ENCODE measurements at regions not wholly inside any gene's neighbourhood (a gene's known extent, or its start where the extent isn't known, plus 50 kb on each side); places are given as distances from the start of the nearest gene placed in this dataset.
"Not testable (repeated sequence)": the region's sequence is repeated elsewhere in the genome, so short reads cannot be mapped to it uniquely, and the experiment has no call there.

DNA sequence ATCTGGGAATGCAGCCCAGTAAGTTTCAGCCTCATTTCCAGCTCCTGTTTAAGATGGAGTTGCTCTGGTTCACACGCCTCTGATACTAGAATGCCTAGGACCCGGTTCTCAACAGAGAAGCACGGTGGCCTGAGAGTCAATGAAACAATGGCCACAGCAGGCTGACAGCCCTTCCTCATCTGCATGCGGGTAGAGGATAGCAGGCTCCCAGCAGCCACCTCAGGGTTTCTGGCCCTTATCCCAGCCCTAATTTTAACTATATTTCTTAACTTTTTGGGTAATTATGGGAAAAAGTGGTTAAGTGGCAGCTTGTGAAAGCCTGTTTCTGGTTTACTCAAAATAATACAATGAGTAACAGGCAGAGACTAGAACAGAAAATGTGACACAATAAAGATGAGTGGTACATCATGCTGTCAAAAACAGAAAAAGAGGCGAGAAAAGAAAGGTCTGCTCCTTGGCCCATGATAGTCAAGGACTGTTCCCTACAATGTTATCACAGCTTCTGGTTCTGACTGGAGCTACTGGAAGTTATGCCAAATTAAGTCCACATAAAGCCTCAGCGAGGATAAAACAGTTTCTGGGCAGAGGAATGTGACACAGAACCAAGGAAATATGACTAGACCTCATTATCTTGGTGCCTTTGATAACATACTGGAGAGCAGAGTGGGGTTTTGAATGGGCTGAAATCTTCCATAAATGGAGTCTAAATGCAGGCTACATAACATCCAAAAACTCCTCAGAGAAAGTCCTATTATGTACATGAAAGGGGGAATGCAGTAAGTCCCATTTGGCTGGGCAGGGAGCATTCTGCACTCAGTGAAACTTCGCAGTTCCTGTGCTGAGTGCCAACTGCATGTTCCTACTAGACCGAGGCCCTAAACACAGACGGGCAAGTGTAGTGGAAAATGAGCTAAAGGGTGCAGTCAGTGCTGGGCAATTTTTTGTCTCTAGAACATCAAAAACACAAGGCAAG lies 92.1 kb downstream of the NIBAN1 start:
- H3K27ac Mint-ChIP-seq = peak overlapping the region in 1 of 10 donors; percentile 4
- POLR2A ChIA-PET = no interaction called here
- ATAC-seq = no peak
- H3K9me3 Mint-ChIP-seq = no peaks in the 10 kb centered on the region
- peaks cover 0 to 21% (median 0%) of the 10 kb centered on the region in 5 donors for H3K27me3 Mint-ChIP-seq
- no peak overlapping the region for H3K4me3 Mint-ChIP-seq
- DNase-seq = no peak
- peaks cover 0 to 2% (median 0%) of the 10 kb centered on the region in 4 donors for H3K4me1 Mint-ChIP-seq
- no peaks in the 10 kb centered on the region for H3K36me3 Mint-ChIP-seq

DNA sequence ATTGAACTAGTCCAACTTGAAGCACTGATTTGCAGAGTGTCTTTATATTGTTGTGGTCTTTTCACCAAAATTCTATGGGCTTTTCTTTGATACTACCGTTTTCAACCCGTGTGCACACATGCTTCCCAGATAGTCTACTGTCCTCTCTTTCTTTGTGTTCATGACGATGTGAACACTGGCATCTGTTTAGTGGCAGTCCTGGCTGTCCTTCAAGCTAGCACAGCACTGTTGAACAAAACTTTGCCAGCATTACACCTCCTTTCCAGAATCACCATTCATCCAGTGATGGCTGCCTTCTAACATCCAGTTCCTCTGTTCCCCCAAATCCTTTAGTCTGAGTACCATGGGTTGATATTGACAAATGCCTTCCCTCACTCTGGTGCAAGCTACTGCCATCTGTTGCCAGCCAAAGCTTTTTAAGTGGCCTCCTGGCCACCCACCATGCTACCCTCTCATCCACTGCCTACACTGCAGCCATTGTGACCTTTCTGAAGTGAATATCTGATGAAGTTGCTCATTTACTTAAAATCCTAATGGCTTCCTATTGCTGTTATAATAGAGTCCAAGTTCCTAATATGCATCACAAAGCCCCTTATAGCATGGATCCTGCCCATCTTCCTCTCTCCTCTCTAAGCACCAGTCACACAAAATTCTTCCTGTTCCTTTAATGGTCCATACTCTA lies 94.3 kb downstream of the NIBAN1 start:
- DNase-seq (no peak), ATAC-seq (no peak)
- Mint-ChIP-seq H3K9me3 (no peaks in the 10 kb centered on the region), H3K27ac (peak overlapping the region in 1 of 10 donors; percentile 22), H3K36me3 (no peaks in the 10 kb centered on the region), H3K4me1 (peaks cover 0 to 3% (median under 1%) of the 10 kb centered on the region in 4 donors), H3K27me3 (peaks cover 0 to 8% (median 0%) of the 10 kb centered on the region in 5 donors), H3K4me3 (no peak overlapping the region)
- POLR2A ChIA-PET = interaction anchor here (0.7 kb wide), 1 partner anchor 257 kb away, joined by 3 read pairs; no protein-coding TSS in a partner anchor

DNA sequence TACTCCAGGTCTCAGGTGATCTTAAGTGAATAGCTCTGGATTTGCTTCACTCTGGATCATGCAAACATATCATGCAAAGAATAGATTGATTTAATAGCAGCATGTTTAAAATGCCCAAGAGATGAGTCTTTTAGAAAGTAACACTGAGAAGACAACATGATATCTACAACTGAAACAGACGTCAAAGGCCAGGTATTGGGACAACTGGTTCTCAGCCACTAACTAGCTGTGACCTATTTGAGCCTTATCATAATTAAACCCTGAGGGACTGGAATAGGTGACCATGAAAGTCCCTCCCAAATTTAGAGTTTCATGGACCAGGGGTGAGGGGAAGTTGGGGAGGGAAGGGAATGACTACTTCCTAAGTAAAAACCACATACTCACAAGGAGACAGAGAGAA lies 95.7 kb downstream of the NIBAN1 start:
- ATAC-seq = no peak
- Mint-ChIP-seq H3K4me1 (peaks cover 0 to 3% (median under 1%) of the 10 kb centered on the region in 4 donors), H3K27ac (peak overlapping the region in 1 of 10 donors; percentile 28), H3K36me3 (no peaks in the 10 kb centered on the region), H3K4me3 (no peak overlapping the region), H3K27me3 (peaks cover 0 to 8% (median 0%) of the 10 kb centered on the region in 5 donors), H3K9me3 (peaks cover 0 to under 1% (median 0%) of the 10 kb centered on the region in 9 donors)
- POLR2A ChIA-PET = no interaction called here
- DNase-seq = no peak

DNA sequence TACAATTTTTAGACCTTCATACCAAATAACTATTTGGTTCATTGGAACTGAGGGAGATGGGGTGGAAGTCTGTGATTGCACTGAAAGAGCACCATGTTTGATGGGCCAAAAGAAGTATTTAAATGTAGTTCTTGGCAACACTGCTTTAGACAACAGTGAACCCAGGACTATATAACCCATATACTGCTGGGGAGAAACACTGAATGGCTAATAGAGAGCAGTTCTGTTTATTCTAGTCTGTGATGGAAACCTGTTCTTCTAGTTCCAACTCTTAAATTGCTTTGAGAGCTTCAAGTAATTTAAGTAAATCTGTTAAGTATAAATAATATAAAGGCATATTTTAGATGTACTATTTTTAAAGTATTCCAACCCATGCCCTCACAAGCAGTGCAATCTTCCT lies 96.3 kb downstream of the NIBAN1 start:
- DNase-seq (no peak), ATAC-seq (no peak)
- no peak overlapping the region for H3K27ac Mint-ChIP-seq
- peaks cover 0 to 5% (median 0%) of the 10 kb centered on the region in 3 donors for H3K36me3 Mint-ChIP-seq
- H3K4me3 Mint-ChIP-seq = no peak overlapping the region
- H3K9me3 Mint-ChIP-seq = peaks cover 0 to 7% (median 0%) of the 10 kb centered on the region in 9 donors
- peaks cover 0 to 3% (median under 1%) of the 10 kb centered on the region in 4 donors for H3K4me1 Mint-ChIP-seq
- peaks cover 0 to 8% (median 0%) of the 10 kb centered on the region in 5 donors for H3K27me3 Mint-ChIP-seq
- POLR2A ChIA-PET = no interaction called here

DNA sequence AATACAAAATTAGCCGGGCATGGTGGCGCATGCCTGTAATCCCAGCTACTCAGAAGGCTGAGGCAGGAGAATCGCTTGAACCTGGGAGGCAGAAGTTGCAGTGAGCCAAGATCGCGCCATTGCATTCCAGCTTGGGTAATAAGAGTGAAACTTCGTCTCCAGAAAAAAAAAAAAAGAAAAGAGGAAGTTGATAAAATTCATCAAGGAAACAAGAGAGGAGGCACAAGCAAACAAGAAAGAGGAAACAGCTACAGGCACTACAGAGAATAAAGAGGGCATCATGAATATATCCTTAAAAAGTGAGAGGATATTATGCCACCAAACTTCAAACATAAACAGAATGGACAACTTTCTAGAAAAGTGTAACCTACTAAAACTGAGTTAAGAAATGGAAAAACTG lies 98.3 kb downstream of the NIBAN1 start:
- H3K27ac Mint-ChIP-seq, H3K4me3 Mint-ChIP-seq, H3K4me1 Mint-ChIP-seq, POLR2A ChIA-PET, H3K9me3 Mint-ChIP-seq, H3K27me3 Mint-ChIP-seq, ATAC-seq, DNase-seq: not testable (repeated sequence)
- peaks cover 0 to 11% (median 0%) of the 10 kb centered on the region in 3 donors for H3K36me3 Mint-ChIP-seq

DNA sequence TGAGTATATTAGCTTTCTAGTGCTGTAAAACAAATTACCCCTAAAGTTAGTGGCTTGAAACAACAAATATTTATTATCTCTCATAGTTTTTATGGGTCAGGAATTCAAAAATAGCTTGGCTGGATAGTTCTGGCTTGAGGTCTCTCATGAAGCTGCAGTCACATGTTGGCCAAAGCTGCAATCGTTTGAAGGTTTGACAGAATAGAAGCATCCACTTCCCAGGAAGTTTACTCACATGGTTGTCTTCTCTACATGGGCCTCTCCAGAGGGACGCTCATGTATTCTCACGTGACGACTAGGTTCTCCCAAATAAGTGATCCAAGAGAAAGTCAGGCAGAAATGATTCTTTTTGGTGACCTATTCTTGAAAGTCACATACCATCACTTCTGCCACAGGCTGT lies 99.1 kb downstream of the NIBAN1 start:
- peaks cover 0 to 3% (median under 1%) of the 10 kb centered on the region in 4 donors for H3K4me1 Mint-ChIP-seq
- H3K9me3 Mint-ChIP-seq = peaks cover 0 to 7% (median 0%) of the 10 kb centered on the region in 9 donors
- POLR2A ChIA-PET = no interaction called here
- peaks cover 0 to 11% (median 0%) of the 10 kb centered on the region in 3 donors for H3K36me3 Mint-ChIP-seq
- DNase-seq (no peak), ATAC-seq (no peak)
- H3K4me3 Mint-ChIP-seq = no peak overlapping the region
- H3K27me3 Mint-ChIP-seq = peaks cover 0 to 3% (median 0%) of the 10 kb centered on the region in 5 donors
- no peak overlapping the region for H3K27ac Mint-ChIP-seq

DNA sequence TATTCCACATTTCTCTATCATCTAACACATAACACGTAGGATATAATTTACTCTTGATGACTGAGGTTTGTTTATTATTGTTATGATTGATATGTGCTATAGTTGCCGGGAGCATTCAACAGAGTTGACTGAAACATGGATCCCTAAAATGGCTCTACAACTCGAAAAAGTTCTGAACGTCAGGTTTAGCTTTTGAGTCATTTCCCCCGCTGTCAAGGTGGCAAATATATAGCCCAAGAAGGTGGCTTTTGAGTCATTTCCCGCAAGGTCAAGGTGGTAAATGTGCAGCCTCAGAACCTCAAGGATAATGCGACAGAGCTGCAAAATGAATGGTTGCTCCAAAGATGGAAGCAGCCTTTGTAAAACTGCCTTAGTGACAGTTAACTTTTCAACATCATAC lies 104.0 kb downstream of the NIBAN1 start:
- Mint-ChIP-seq H3K4me1 (peaks cover 4 to 31% (median 24%) of the 10 kb centered on the region in 4 donors), H3K27ac (no peak overlapping the region), H3K9me3 (peaks cover 0 to 10% (median 0%) of the 10 kb centered on the region in 9 donors), H3K4me3 (no peak overlapping the region), H3K36me3 (peaks cover 0 to 11% (median 0%) of the 10 kb centered on the region in 3 donors), H3K27me3 (peaks cover 0 to 3% (median 0%) of the 10 kb centered on the region in 5 donors)
- no peak for DNase-seq
- ATAC-seq = no peak
- POLR2A ChIA-PET = no interaction called here

DNA sequence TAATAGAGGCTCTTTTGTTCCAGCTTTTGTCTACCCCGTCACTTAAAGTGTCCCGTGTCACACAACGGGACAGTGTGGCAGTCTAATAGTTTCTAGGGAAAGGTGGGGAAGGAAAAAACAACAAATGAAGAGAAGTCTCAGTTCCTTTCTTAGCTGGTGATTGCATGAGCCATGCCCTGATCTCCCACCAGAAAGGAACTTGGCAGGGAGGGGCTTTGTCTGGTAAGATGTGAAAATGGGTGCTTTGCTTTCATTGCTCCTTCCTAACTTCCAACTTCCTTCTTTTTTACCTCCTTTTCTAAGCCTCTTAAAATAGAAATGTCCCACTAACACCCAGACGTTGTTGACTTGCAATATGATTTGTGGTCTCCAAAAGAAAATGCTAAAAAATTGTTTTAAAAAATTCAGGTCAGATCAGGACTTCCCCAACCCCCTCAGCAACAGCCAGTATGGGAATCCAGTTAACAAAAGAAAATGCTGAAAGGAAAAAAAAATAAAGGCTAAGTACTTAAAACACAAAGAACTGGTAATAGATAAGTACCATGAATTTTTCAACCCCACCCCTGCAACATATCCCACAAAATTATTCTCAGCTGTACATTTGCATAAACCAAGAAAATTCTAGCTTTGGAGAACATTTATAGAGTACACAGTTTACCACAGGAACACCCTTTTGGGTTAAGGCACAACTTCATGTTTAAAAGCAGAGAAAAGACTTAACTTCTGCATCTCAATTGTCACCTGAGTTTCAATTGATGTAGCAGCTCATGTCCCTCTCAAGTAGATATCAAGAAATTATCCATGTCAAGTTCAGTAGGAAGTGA lies 106.2 kb downstream of the NIBAN1 start:
- Mint-ChIP-seq H3K4me1 (peaks cover 4 to 33% (median 24%) of the 10 kb centered on the region in 4 donors), H3K9me3 (peaks cover 0 to 6% (median 0%) of the 10 kb centered on the region in 9 donors), H3K4me3 (peak overlapping the region in 2 of 10 donors; percentile 12 to 68), H3K36me3 (peaks cover 0 to 7% (median 3%) of the 10 kb centered on the region in 3 donors), H3K27me3 (peaks cover 0 to under 1% (median 0%) of the 10 kb centered on the region in 5 donors), H3K27ac (peak overlapping the region in 8 of 10 donors; percentile 6 to 92 (median 64))
- ATAC-seq (no peak), DNase-seq (no peak)
- POLR2A ChIA-PET = no interaction called here

DNA sequence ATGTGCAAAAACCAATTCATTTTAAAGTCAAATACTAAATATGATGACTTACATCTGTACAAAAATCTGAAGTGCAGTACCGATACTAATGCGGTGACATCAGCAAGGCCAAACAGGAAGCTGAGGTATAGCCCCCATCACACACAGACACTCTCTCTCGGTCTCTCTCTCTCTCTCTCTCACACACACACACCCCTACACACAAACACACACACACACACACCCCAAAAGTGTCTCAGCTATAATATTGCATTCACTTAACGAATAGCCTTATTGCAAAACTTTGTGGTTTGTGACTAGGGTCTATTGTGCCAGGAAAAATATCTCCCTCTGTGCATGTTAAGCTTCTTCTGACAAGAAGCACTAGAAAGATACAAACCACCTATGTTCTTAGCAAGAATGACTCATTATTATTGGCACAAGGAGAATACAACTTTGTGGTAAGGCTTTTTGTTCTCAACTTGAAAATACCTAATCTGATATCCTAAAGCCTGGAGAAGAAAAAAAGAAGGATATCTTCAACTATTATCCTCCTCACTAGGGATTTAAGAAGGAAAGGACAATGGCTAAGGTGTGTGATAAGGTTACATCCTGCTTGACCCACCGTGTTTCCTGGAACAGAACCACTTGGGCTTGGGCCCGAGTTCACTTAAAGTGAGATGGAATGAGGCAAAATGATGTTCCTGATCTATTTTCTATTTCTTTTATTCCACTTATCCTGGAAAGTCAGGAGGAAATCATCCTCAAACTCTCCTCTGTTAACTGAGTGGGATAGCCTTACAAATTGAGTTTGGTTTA lies 107.1 kb downstream of the NIBAN1 start:
- H3K36me3 Mint-ChIP-seq = peaks cover 0 to 3% (median 0%) of the 10 kb centered on the region in 3 donors

DNA sequence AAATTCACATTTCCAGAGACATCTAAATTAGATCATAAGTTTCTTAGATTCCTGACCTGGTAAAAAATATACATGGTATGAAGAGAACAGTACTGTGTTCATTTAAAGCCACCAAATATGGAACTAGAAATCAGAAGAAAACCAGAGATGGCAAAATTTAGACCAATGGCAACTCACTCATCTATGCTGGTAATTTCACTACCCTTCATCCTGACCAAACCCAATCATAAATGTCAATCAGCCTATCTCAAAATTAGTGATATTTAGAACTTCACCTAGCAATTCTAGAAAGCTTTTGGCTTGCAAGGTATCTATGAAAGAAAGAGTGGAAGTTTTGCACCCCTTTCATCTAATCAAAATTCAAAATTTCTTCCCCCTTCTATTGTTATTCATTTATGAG lies 107.7 kb downstream of the NIBAN1 start:
- Mint-ChIP-seq H3K9me3 (peaks cover 0 to 4% (median 0%) of the 10 kb centered on the region in 9 donors), H3K4me3 (peak overlapping the region in 9 of 10 donors; percentile 32 to 70 (median 63))
- POLR2A ChIA-PET = no interaction called here

More for the DNA sequence above, 107.1 kb downstream of the NIBAN1 start:
- ATAC-seq = peak; percentile 89 to 94
- no peaks in the 10 kb centered on the region for H3K27me3 Mint-ChIP-seq
- peaks cover 0 to 4% (median 0%) of the 10 kb centered on the region in 9 donors for H3K9me3 Mint-ChIP-seq
- H3K4me3 Mint-ChIP-seq = peak overlapping the region in 9 of 10 donors; percentile 32 to 70 (median 63)
- H3K27ac Mint-ChIP-seq = peak overlapping the region; percentile 35 to 92 (median 76)
- POLR2A ChIA-PET = no interaction called here
- peaks cover 4 to 33% (median 24%) of the 10 kb centered on the region in 4 donors for H3K4me1 Mint-ChIP-seq
- peak in 8 of 10 donors; percentile 2 to 71 (median 49) for DNase-seq

DNA sequence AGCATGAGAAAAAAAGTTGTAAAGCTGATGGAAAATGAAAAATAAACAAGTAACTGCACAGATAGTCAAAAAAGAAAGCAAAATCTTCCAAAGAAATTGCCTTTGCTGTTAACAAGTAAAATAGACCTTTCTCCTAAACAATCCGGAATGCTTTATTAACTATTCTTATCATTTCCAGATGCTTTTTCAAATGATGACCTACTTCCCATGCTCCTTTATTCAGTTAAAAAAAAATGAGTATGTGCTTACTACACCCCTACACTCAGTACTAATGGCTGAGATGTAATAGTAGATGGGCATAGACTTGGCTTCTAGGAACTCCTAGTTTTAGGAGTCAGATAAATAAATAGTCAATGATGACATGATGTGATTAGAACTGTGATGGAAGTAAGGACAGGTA lies 108.5 kb downstream of the NIBAN1 start:
- ATAC-seq (no peak), DNase-seq (no peak)
- Mint-ChIP-seq H3K36me3 (peaks cover 0 to 3% (median 0%) of the 10 kb centered on the region in 3 donors), H3K9me3 (peaks cover 0 to 4% (median 0%) of the 10 kb centered on the region in 9 donors), H3K27ac (peak overlapping the region in 4 of 10 donors; percentile 12 to 92 (median 86)), H3K4me1 (peaks cover 4 to 33% (median 24%) of the 10 kb centered on the region in 4 donors), H3K27me3 (no peaks in the 10 kb centered on the region), H3K4me3 (peak overlapping the region in 1 of 10 donors; percentile 35)
- POLR2A ChIA-PET = no interaction called here

More for the DNA sequence above, 107.7 kb downstream of the NIBAN1 start:
- no peaks in the 10 kb centered on the region for H3K27me3 Mint-ChIP-seq
- H3K4me1 Mint-ChIP-seq = peaks cover 4 to 33% (median 24%) of the 10 kb centered on the region in 4 donors
- peaks cover 0 to 3% (median 0%) of the 10 kb centered on the region in 3 donors for H3K36me3 Mint-ChIP-seq
- DNase-seq (no peak), ATAC-seq (no peak)
- peak overlapping the region; percentile 35 to 92 (median 76) for H3K27ac Mint-ChIP-seq
